IPS-15b (cell line): ENCODE measurements at regions not wholly inside any gene's neighbourhood (a gene's known extent, or its start where the extent isn't known, plus 50 kb on each side); places are given as distances from the start of the nearest gene placed in this dataset.

Experiments
- H3K27me3 ChIP-seq: one replicate; pipeline ENCODE4 v1.6.1; 2013; ENCODE audit warnings: low read length; ENCODE audit not compliant: control insufficient read depth, insufficient read depth
- H3K36me3 ChIP-seq: one replicate; pipeline ENCODE4 v1.6.1; 2013; ENCODE audit warnings: low read length; ENCODE audit not compliant: control insufficient read depth, insufficient read depth
- H3K4me1 ChIP-seq: one replicate; pipeline ENCODE4 v1.6.1; 2013; ENCODE audit warnings: mild to moderate bottlenecking, low read length; ENCODE audit not compliant: control insufficient read depth, insufficient read depth
- H3K4me3 ChIP-seq: one replicate; pipeline ENCODE4 v1.5.1; 2013; ENCODE audit warnings: low read depth, low read length
- H3K9ac ChIP-seq: one replicate; pipeline ENCODE4 v1.6.1; 2013; ENCODE audit warnings: low read depth, mild to moderate bottlenecking, low read length
- H3K9me3 ChIP-seq: one replicate; pipeline ENCODE4 v1.6.1; 2013; ENCODE audit warnings: mild to moderate bottlenecking, low read length; ENCODE audit not compliant: control insufficient read depth, insufficient read depth

DNA sequence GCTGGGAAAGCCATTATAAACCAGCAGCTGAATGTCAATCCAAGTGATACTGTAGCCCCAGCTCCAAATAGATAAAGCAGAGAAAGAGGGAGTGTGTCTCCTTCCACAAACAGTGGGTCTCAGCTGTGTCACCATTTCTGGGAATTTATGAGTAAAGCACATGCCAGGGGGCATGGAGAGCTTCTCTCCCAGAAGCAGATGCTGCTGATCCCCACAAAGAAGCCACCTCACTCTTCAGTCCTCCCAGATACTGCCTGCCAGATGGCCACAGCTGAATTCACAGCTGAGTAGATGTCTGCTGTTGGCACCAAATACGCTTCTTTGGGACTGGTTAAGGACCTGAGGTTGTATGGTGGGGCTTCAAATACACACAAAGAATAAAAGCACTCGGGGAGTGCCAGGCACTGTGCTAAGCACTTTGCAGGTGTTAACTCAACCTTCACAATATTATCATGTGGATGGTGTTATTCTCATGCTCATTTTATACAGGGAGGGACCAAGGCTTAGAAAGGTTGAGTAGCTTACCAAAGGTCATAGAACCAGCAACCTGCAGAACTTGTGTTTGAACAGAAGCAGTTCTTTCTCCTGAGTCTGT is 298.3 kb downstream of the CDH11 start:
- Histone ChIP-seq H3K9ac (no peak overlapping the region), H3K27me3 (no peaks in the 10 kb centered on the region), H3K4me3 (no peak overlapping the region), H3K36me3 (no peaks in the 10 kb centered on the region), H3K9me3 (no peaks in the 10 kb centered on the region), H3K4me1 (no peaks in the 10 kb centered on the region)

DNA sequence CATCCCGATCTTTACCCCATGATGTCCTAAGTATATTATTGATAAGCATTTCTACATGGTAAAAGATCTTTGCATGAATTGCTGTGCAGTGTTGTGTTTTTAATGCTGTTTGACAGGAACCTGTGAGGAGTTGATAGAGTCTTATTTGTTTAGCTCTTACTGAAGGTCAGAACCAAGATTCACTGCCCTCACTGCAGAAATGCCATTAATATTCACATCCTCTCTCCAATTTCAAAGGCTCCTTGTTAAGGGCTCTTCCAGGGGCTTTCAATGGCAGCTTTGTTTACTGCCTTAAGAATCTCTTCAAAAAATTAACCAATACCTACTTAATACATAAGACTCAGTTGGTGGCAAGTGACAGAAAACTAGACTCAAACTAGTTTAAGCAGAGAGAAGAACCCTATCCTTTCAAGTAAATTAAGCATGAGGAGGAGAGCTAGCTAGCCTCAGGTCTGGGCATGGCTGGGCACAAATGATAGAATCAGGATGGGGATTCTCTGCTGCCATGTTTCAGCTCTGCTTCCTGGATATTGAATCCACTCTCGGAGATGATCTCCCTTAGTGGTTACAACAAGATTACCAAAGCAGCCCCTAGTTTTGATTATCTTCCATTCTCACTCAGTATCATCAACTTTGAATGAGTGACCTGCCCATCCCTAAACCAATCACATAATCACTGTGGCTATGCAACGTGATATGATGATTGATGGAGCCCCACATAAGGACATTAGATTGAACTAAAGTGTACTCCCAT is 311.8 kb downstream of the CDH11 start:
- Histone ChIP-seq H3K9ac (no peak overlapping the region), H3K9me3 (no peaks in the 10 kb centered on the region), H3K4me1 (no peaks in the 10 kb centered on the region), H3K4me3 (no peak overlapping the region), H3K36me3 (no peaks in the 10 kb centered on the region), H3K27me3 (no peaks in the 10 kb centered on the region)

DNA sequence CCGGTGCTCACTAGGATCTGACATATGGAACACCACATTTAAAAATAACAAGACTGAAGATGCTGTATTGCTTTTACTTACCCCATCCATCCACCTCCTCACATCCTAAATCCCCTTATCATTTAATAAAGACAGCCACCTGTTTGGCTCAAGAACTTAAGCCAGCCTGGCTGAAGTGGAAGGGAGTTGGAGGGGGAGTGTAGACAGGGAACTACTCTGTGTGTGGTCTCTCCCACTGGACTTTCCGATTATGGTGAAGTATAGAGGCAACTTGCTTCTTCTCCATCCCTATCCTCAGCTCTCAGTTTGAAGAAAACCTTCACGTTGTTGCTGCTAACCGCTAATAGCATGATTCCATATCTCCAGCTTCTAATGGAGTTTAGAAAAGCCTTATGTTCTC is 313.4 kb downstream of the CDH11 start:
- H3K36me3 ChIP-seq = no peaks in the 10 kb centered on the region
- no peak overlapping the region for H3K4me3 ChIP-seq
- H3K9ac ChIP-seq = no peak overlapping the region
- no peaks in the 10 kb centered on the region for H3K9me3 ChIP-seq
- no peaks in the 10 kb centered on the region for H3K27me3 ChIP-seq
- no peaks in the 10 kb centered on the region for H3K4me1 ChIP-seq

DNA sequence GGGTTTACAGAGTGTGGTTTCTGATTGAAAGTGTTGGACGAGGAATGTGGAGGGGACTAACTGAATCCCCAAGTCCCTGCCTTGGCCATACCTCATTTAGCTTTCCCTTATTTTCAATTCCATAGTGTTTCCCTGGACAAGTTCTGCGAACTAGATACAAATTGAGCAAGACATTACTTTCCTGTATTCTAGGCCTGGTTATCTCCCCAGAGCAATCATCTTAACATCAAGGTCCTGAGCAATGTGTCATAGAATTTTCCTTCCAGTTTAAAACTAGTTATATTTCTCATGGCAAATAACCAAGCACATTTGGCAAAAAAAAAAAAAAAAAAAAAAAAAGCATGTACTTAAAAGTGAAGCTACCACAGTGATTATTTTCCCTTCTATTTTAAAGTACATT is 330.1 kb downstream of the CDH11 start:
- no peaks in the 10 kb centered on the region for H3K9me3 ChIP-seq
- H3K9ac ChIP-seq = no peak overlapping the region
- no peaks in the 10 kb centered on the region for H3K4me1 ChIP-seq
- H3K4me3 ChIP-seq = no peak overlapping the region
- no peaks in the 10 kb centered on the region for H3K36me3 ChIP-seq
- H3K27me3 ChIP-seq = no peaks in the 10 kb centered on the region

DNA sequence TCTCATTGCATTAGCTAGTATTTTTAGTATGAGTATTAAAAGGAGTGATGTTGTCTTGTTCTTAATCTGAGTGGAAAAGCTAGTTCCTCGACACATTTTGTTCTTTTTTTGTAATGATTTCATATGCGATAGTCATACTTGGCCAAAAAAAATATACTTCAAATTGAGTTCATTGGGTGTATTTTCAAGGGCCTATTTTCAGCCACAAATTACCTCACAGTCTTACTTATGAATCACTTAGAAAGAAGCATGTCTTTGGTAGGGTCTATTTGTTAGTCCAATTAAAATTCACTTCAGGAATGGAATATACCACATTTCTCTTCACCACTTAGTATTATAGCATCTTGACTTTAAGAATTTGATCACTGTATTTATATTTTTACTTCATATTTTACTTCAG is 337.2 kb downstream of the CDH11 start:
- no peaks in the 10 kb centered on the region for H3K36me3 ChIP-seq
- H3K27me3 ChIP-seq = no peaks in the 10 kb centered on the region
- no peaks in the 10 kb centered on the region for H3K9me3 ChIP-seq
- no peak overlapping the region for H3K4me3 ChIP-seq
- H3K4me1 ChIP-seq = no peaks in the 10 kb centered on the region
- no peak overlapping the region for H3K9ac ChIP-seq

DNA sequence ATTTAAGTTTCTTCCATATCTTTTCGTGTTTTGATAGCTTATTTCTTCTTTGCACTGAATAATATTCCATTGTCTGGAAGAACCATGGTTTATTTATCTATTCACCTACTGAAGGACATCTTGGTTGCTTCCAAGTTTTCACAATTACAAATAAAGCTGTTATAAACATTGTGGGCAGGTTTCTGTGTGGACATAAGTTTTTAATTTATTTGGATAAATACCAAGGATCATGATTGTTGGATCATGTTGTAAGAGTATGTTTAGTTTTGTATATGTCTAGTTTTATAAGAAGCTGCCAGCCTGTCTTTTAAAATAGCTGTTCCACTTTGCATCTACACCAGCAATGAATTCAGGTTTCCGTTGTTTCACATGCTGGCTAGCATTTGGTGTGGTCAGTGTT is 339.4 kb downstream of the CDH11 start:
- Histone ChIP-seq H3K36me3 (no peaks in the 10 kb centered on the region), H3K27me3 (no peaks in the 10 kb centered on the region), H3K9ac (no peak overlapping the region), H3K4me3 (no peak overlapping the region), H3K4me1 (no peaks in the 10 kb centered on the region), H3K9me3 (no peaks in the 10 kb centered on the region)

DNA sequence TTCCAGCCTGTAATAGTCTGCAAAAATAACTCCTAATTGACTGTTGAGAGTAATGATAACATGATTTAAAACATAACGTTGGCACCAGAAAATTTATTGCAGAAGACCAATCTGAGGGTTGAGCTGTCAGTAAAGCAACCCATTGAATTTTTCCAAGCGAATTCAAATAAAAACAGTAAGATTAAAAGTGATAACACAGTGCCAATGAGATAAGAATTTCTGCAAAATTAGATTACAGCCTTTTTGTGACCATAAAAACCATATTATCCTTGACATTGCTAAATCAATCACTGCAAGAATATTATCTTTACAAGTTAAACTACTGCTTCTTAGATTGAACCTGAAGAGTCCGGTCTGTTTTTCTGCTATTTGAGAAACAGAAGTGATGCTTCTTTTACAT is 341.4 kb downstream of the CDH11 start:
- H3K4me1 ChIP-seq = no peaks in the 10 kb centered on the region
- H3K9ac ChIP-seq = no peak overlapping the region
- no peaks in the 10 kb centered on the region for H3K9me3 ChIP-seq
- no peak overlapping the region for H3K4me3 ChIP-seq
- H3K36me3 ChIP-seq = no peaks in the 10 kb centered on the region
- H3K27me3 ChIP-seq = no peaks in the 10 kb centered on the region

DNA sequence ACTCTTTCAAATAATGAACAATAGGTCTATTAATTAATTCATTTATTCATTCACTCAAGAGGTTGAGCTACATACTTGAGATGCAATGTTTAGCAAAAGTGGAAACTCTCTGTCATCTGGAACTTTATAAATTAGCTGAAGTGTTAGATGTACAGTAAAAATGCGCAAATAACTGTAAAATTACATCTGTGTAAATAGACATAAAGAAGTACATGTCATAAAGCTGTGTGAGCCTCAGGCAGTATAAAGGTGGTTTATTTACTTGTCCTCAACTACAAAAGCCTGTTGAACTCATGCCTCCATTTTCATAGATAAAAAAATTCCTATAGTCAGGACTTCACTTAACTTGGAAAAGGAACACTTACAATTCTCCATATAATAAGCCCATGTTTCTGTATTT is 343.1 kb downstream of the CDH11 start:
- no peaks in the 10 kb centered on the region for H3K27me3 ChIP-seq
- H3K9me3 ChIP-seq = no peaks in the 10 kb centered on the region
- no peak overlapping the region for H3K4me3 ChIP-seq

DNA sequence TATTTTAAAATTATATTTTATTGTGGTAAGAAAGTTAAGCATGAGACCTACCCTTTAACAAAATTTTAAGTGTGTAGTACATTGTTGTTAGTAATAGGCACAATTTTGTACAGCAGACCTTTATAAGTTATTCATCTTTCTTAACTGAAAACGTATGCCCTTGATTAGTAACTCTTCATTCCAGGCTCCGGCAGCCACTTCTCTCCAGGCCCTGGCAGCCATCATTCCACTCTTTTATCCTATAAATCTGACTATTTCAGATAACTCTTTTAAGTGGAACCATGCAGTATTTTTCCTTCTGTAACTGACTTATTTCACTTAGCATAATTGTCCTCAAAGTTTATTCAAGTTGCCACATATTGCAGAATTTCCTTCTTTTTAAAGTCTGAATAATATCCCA is 348.2 kb downstream of the CDH11 start:
- Histone ChIP-seq H3K4me3 (no peak overlapping the region), H3K4me1 (no peaks in the 10 kb centered on the region), H3K9me3 (no peaks in the 10 kb centered on the region), H3K9ac (no peak overlapping the region), H3K27me3 (no peaks in the 10 kb centered on the region), H3K36me3 (no peaks in the 10 kb centered on the region)

More for the DNA sequence above, 343.1 kb downstream of the CDH11 start:
- no peaks in the 10 kb centered on the region for H3K36me3 ChIP-seq
- no peaks in the 10 kb centered on the region for H3K4me1 ChIP-seq
- no peak overlapping the region for H3K9ac ChIP-seq

DNA sequence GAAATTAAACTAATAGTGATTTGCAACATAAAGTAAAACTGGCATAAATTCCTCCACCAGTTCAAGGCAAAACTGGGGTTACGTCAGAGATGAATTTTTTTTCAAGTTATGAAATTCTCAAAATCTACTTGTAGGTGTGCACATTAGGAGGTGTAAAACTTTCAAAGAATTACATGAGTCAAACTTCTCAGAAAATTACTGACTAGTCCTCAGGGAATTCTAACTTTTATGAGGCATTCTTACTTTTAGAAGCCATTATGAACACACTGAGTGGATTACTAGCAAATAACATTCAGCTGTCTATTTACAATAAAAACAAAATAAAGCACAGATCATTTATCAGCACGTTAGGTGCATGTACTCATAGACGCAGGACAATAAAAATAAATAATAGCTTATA is 348.7 kb downstream of the CDH11 start:
- Histone ChIP-seq H3K4me3 (no peak overlapping the region), H3K27me3 (no peaks in the 10 kb centered on the region), H3K4me1 (no peaks in the 10 kb centered on the region), H3K9me3 (no peaks in the 10 kb centered on the region), H3K36me3 (no peaks in the 10 kb centered on the region), H3K9ac (no peak overlapping the region)

DNA sequence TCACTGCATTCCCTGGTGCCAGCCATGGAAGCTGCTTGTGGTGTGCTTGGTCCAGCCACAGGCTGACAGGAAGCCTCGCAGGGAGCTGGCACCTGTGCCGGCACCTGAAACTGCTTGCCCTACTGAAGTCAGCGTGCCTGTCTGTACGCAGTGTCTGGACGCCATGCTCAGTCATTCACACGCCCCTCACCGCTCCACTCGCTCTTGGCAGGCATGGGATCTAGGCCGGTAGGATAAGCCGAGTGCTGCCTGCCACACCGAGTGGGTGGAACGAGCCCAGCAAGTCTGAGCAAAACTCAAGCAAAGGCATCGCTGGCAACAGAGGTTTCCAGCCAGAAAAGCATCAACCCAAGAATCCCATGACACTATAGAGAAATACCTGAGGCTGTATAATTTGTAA is 350.6 kb downstream of the CDH11 start:
- no peaks in the 10 kb centered on the region for H3K27me3 ChIP-seq

DNA sequence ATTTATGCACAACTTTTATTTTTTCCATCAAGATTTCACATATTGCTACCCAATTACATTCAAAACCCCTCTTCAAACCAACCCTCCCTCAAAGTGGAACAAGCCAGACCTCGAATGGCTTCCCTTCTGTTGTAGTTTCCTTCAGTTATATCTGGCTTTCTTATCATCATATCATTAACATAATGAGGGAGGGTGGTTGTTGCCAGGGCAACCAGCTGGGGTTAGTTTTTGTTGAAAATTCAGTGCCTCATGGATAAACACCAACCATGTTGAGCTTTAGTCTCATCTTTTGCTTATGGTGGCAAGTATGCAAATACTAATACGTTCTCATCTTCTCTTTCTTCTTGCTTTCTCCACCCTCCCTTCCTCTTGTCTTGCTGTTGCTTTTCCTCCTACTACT is 359.7 kb downstream of the CDH11 start:
- no peak overlapping the region for H3K9ac ChIP-seq

More for the DNA sequence above, 350.6 kb downstream of the CDH11 start:
- Histone ChIP-seq H3K9ac (no peak overlapping the region), H3K4me1 (no peaks in the 10 kb centered on the region), H3K4me3 (no peak overlapping the region), H3K36me3 (no peaks in the 10 kb centered on the region), H3K9me3 (no peaks in the 10 kb centered on the region)

More for the DNA sequence above, 359.7 kb downstream of the CDH11 start:
- Histone ChIP-seq H3K4me1 (no peaks in the 10 kb centered on the region), H3K36me3 (no peaks in the 10 kb centered on the region), H3K27me3 (no peaks in the 10 kb centered on the region), H3K4me3 (no peak overlapping the region), H3K9me3 (no peaks in the 10 kb centered on the region)
